ENCODE measurements at regions not wholly inside any gene's neighbourhood (a gene's known extent, or its start where the extent isn't known, plus 50 kb on each side); places are given as distances from the start of the nearest gene placed in this dataset.

DNA sequence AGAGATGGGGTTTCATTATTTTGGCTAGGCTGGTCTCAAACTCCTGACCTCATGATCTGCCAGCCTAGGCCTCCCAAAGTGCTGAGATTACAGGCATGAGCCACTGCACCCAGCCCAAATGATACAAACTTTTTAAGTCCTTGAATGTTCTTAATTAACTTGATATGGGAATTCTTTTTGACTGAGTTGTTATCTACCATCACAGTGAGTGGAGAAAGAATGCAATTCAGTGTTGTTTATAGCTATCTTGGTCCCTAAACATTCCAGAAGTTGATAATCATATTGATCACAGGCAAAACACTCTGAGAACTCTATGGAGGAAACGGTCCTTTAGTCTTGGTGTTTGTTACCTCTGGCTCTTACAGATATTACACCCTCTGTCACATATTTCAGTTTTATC lies 1072.5 kb downstream of the SUCLG1 start:
- CTCF ChIA-PET (ENCODE audit: low intra/inter-chr PET ratio): no interaction called here
- Histone ChIP-seq H3K9me3 (replicated peaks; ENCODE audit: control insufficient read depth, insufficient read depth, low read depth, low read length) (no peaks in the 10 kb centered on the region), H3K4me2 (ENCODE audit: insufficient read depth, low read length) (no peak overlapping the region), H3K4me3 (no peak overlapping the region), H2AFZ (ENCODE audit: low read depth, low read length) (no peak overlapping the region), H3K9me1 (ENCODE audit: control insufficient read depth, insufficient read depth, low read length) (no peaks in the 10 kb centered on the region), H3K4me1 (replicated peaks in 1 of 2; ENCODE audit: control insufficient read depth in 2 of 2, insufficient read depth in 2 of 2, low read length in 2 of 2) (no peaks in the 10 kb centered on the region), H3K36me3 (ENCODE audit: control insufficient read depth, insufficient read depth, low read length) (no peaks in the 10 kb centered on the region), H3K27me3 (ENCODE audit: control insufficient read depth in 2 of 2, insufficient read depth in 2 of 2, low read length in 2 of 2) (no peaks in the 10 kb centered on the region), H3K27ac (ENCODE audit: extremely low read depth, low read depth, low read length) (no peak overlapping the region), H3K9ac (ENCODE audit: insufficient read depth in 1 of 2, low read depth in 2 of 2, low read length in 2 of 2) (no peak overlapping the region), H3K79me2 (ENCODE audit: control insufficient read depth, insufficient read depth, low read length) (no peaks in the 10 kb centered on the region), H4K20me1 (replicated peaks; ENCODE audit: control insufficient read depth, insufficient read depth, low read length) (no peaks in the 10 kb centered on the region)
- no TSS peak for BruUV-seq (replicated peaks)
- POLR2A ChIA-PET: no interaction called here
- WGBS (ENCODE audit: insufficient coverage, low coverage, missing lambda C conversion rate): 0% methylated on average over 1 of the region's 1 CpG
- FAIRE-seq (no peak), DNase-seq (ENCODE audit: extremely low read depth in 1 of 4, low spot score in 3 of 4) (no peak), ATAC-seq (no peak)
- intact Hi-C loops (cut with micrococcal nuclease) (no loop called here), in situ Hi-C loops (cut with MboI) (no loop called here)
- no peak for TF ChIP-seq GABPB1 (CRISPR knock-in tag; IDR thresholded peaks at IDR 0.05)
- no peak for TF ChIP-seq TAF15 (IDR thresholded peaks at IDR 0.05; ENCODE audit: low read depth, low read length)
- no peak for TF ChIP-seq SPI1 (IDR thresholded peaks at IDR 0.05; ENCODE audit: borderline replicate concordance, low read depth, low read length)
- no peak for TF ChIP-seq ZNF12 (CRISPR knock-in tag; IDR thresholded peaks at IDR 0.05)
- TF ChIP-seq ZNF584 (CRISPR knock-in tag; IDR thresholded peaks at IDR 0.05; ENCODE audit: low read depth): no peak
- TF ChIP-seq, protein P1, sequence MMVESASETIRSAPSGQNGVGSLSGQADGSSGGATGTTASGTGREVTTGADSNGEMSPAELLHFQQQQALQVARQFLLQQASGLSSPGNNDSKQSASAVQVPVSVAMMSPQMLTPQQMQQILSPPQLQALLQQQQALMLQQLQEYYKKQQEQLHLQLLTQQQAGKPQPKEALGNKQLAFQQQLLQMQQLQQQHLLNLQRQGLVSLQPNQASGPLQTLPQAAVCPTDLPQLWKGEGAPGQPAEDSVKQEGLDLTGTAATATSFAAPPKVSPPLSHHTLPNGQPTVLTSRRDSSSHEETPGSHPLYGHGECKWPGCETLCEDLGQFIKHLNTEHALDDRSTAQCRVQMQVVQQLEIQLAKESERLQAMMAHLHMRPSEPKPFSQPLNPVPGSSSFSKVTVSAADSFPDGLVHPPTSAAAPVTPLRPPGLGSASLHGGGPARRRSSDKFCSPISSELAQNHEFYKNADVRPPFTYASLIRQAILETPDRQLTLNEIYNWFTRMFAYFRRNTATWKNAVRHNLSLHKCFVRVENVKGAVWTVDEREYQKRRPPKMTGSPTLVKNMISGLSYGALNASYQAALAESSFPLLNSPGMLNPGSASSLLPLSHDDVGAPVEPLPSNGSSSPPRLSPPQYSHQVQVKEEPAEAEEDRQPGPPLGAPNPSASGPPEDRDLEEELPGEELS (CRISPR knock-in tag; IDR thresholded peaks at IDR 0.05; ENCODE audit: borderline replicate concordance): no peak
- no peak for TF ChIP-seq STAT5B (CRISPR knock-in tag; IDR thresholded peaks at IDR 0.05)
- TF ChIP-seq RBM25 (IDR thresholded peaks at IDR 0.05; ENCODE audit: low read depth, low read length, severe bottlenecking): no peak
- no peak for TF ChIP-seq TRIM24 (IDR thresholded peaks at IDR 0.05)
- TF ChIP-seq ZNF766 (CRISPR knock-in tag; conservative IDR thresholded peaks at IDR 0.05): no peak
- TF ChIP-seq, protein P2, sequence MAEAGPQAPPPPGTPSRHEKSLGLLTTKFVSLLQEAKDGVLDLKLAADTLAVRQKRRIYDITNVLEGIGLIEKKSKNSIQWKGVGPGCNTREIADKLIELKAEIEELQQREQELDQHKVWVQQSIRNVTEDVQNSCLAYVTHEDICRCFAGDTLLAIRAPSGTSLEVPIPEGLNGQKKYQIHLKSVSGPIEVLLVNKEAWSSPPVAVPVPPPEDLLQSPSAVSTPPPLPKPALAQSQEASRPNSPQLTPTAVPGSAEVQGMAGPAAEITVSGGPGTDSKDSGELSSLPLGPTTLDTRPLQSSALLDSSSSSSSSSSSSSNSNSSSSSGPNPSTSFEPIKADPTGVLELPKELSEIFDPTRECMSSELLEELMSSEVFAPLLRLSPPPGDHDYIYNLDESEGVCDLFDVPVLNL (CRISPR knock-in tag; IDR thresholded peaks at IDR 0.05; ENCODE audit: low read depth): no peak
- TF ChIP-seq KDM1A (IDR thresholded peaks at IDR 0.05): no peak
- no peak for TF ChIP-seq ZNF253 (CRISPR knock-in tag; conservative IDR thresholded peaks at IDR 0.05)
- no peak for TF ChIP-seq SP2 (IDR thresholded peaks at IDR 0.05; ENCODE audit: extremely low read depth, low read depth, low read length, poor library complexity, severe bottlenecking)
